Umbilical cord (tissue), 1 donor: ENCODE measurements at regions not wholly inside any gene's neighbourhood (a gene's known extent, or its start where the extent isn't known, plus 50 kb on each side); places are given as distances from the start of the nearest gene placed in this dataset.

Experiments
- DNase-seq: peaks from one replicate; pipeline ENCODE4 v3.0.0-alpha.2; 2015; ENCODE audit warnings: low spot score

DNA sequence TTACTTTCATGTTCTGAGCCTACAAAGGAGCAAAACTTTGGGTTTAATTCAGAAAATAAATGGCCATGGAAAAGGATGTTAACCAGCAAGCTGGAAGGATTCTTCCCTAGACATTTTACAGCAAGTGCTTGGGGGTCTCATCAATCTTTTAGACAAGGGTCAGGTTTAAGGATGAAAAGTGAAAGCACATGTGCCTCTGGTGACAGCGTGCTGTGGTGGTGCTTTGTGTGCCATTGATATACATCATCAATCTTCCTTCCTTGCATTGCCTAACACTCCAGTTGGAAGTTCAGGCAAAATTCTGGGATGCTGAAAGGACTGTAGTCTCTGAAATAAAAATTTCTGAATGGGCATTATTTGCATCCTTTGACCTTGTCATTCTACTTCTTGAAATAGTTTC lies 171.2 kb downstream of the KCNE4 start:
- no peak for DNase-seq

- DNase-seq, result no peak
These were observed 173.3 kb downstream of the KCNE4 start for GRCh38 chr2:223225266-223225665.

DNA sequence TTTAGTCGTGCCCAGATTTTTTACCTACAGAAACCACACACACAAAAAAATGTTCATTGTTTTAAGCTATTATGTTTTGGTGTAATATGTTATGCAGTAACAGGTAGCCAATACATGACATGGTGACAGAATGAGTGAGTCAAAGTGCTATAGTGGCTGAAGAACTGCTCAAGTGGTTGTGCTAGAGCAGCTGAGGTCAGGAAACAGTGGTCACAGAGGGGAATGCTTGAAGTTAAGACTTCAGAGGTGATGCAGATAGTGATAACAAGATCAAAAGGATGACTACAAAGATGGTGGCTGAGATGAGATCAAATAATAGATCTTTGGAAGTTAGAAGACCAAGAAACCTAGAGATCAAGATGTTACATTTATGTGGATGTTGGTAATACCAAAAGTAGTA lies 174.3 kb downstream of the KCNE4 start:
- DNase-seq, result no peak

GRCh38 chr2:223227338-223227737 lies 175.3 kb downstream of the KCNE4 start:
- peak; percentile 50 for DNase-seq

- no peak for DNase-seq
These were observed 176.9 kb downstream of the KCNE4 start for GRCh38 chr2:223228871-223229270.

DNA sequence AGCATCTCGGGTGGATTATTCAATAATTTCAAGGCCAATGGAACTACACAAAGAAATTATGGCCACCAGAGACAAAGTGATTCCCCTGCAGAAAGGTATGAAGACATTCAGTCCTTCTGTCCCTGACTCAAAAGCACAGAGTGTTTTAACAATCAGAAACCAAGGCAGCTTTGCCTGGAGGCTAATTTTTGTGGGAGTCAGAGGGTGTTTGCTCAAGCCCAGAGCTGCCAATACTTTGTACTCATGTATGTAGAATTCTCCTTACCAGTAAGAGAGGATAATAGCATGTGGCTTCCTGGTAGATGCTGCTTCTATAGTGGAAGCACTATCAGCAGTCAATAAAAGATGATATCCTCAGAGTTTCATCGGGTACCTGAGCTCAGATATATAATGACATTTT lies 178.4 kb downstream of the KCNE4 start:
- DNase-seq, result peak; percentile 31

- peak; percentile 91 for DNase-seq
These were observed 180.3 kb downstream of the KCNE4 start for GRCh38 chr2:223232285-223232684.

DNA sequence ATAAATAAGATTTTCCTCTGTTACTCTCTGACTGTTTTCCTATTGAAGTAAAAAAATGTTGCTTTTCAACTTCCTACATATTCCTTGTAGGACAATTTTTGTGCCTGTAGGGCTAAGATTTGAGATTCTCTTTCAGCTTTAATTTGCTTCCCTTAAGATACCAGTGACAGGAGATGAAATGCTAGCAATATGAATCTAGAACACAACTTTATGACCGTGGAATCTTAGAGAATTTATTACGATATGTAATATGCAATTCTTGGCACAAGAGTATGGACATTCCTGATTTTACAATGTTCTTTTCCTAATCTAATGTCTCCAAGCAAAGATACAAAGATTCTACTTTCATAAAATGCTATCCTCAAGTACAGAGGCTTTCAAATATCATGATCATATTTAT lies 180.9 kb downstream of the KCNE4 start:
- peak; percentile 93 for DNase-seq

DNA sequence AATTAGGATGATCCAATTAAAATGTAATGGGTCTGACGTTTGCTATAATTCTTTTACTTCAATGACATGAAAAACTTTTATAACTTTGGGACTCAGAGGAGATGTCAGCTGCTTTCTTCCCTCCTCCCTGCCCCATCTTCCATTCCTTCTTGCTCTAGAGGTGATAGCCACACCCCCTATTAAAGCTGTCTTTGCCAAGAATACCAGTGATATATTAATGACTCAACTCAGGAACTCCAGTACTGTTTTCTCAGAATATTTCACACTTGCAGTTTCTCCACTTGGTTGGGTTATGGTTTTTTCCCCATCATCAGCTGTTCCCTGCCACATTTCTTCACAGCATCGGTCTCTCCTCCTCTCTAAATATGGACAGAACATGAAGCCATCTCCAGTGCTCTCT lies 184.0 kb downstream of the KCNE4 start:
- DNase-seq, result no peak

DNA sequence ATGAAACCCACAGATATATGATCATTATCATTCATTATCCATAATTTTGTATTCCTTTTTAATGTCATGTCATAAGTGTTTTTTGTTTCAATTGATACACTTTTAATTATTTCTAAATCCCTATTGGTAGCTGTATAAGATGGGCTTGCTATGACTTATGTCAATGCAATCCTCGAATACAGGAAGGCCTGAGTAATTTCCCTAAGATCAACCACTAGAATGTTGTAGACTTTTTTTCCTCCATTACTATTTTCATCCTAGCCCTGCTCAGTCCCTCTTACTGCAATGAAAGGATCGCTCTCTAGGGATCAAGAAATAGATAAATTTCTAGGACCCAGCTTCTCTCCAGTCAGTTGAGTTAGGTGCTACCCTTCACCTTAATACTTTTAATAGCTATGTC lies 186.3 kb downstream of the KCNE4 start:
- DNase-seq, result no peak

DNA sequence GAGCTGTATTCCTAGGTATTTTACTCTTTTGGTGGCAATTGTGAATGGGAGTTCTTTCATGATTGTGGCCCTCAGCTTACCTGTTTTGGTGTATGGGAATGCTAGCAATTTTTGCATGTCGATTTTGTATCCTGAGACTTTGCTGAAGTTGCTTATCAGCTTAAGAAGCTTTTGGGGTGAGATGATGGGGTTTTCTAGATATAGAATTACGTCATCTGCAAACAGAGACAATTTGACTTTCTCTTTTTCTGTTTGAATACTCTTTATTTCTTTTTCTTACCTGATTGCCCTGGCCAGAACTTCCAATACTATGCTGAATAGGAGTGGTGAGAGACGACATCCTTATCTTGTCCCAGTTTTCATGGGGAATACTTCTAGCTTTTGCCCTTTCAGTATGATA lies 191.2 kb downstream of the KCNE4 start:
- DNase-seq, result no peak

GRCh38 chr2:223247136-223247535 lies 195.1 kb downstream of the KCNE4 start:
- DNase-seq, result no peak

DNA sequence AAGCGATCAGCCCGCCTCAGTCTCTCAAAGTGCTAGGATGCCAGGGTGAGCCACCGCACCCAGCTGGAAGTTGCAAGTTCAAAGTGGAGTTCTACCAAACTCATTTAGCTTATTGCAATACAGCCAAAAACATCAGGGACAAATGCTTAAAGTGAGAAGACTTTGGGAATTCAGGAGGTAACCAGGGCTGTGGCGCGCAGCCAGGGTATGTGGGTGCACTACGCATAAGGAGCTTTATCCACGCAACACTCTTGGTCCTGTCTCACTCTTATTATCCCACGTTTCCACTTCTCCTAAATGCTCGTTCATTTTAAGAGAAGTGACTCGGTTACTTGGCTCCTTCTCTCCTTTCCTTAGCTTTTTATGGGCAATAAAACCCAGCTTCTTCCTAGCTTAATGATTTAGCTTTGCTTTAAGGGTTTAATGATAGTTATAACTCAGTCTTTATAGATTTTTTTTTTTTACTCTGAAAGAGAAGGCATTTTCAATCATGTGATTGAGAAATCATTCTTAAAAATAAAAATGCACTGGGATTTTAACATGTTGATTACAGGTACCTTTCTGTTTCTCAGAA lies 199.8 kb downstream of the KCNE4 start:
- peak; percentile 44 for DNase-seq

DNA sequence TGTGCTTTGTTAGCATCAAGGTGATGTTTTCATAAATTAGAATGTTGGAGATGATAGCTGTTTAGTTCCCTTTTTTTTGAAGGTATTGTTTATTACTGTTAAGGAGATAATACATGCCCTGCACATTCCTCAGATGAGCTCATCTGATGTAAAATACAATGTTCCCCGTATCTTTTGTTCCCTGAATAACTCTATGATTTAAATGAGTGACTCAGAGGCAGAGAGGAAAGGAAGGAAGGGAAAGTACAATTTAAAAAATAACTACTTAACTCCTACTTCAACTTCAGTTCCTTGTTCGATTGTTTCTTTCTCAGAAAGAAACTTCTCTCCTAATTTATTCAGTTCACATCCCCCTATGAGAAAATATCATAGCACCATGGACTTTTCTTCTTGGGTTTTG lies 208.7 kb downstream of the KCNE4 start:
- DNase-seq, result peak; percentile 35

- DNase-seq, result peak; percentile 85
These were observed 211.0 kb downstream of the KCNE4 start for GRCh38 chr2:223262946-223263345.

DNA sequence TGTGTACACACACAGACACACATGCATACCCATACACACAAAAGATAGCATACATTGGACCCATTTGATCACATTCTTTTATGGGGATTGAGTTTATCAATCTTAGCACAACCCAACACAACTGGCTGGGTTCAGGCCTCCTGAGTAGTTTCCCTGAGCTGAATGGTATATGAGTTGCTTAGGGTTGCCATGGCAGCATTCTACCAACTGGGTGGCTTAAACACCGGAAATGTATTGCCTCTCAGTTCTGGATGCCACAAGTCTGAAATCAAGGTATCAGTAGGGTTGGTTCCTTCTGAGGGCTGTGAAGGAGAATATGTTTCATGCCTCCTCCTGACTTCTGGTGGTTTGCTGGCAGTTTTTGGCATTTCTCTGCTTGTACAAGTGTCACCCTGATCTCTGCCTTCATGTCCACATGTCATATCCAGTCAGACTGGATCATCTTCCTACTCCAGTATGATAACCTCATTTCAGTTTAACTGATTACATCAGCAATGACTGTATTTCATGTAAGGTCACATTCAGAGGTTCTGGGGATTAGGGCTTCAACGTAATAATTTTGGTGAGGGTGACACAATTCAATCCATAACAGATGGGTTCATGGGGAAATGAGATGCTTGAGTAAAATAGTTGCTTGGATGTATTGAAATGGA lies 212.7 kb downstream of the KCNE4 start:
- no peak for DNase-seq

DNA sequence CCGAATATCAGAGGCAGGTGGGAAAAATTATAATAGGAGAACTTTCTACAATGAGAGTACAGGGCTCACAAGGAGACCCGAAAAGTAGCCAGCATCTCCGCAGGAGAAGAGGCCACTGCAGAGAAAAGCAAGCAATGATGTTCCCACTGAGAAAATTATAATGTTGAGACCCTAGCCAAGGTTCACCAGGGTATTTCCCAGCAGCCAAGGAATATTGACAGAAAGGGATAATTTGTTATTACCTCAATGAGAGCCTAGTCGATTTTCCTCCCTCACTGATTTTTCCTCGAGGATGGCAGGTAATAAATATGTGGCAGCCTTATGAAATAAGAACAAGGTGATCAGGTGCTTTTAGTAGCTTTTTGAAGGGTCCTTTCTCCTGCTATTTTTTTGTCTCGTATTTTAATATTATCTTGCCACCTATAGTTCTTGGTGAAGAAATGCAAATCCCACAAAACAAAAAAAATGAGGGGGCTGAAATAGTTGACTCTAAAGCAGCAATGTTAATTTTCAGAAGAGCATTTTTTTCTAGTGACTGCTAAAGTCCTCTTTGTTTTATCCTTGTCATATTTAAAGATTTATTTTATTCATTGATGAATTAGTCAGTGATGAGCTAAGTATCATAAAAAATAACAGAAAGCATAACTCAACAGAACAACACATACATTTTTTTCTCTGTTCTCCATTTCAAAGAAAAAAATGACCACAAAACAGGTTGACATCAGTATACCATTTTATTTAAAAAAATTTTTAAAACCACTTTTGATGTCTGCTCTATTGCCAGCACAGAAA lies 215.4 kb downstream of the KCNE4 start:
- no peak for DNase-seq

DNA sequence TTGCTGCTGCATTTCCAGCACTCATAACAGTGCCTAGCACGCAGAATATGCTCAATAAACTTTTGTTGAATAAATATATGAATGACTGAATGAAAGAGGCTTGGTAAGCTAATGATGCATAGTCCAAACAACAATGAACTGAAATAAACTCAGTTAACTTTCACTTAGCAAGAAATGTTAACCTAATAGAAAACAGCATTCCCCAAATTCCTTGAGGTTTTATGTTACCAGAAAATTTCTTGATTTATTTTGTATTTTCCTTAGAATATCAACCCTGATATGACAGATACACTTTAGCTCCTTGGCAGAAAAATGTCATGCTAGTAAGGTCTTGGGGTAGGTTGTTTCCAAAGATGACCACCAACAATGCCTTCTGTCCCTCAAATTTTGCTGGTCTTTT lies 217.4 kb downstream of the KCNE4 start:
- no peak for DNase-seq

DNA sequence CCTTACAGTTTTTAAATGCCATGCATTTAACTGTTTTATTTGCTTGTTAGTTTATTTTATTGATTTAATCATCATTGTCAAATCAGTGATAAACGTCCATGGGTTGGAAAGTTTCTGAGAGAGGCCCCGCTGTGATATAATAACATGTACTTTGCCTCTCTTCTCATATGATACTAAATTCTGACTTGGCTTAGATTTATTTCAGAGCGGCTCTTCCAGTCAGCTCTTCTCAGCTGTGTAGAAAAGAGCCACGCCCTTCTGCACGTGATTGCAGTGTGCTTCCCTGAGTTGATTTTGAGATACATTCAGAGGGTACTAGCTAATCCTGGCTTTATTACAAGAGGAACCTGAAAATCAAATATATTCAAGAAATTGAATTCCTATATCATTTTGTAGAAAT lies 218.6 kb downstream of the KCNE4 start:
- peak; percentile 61 for DNase-seq

GRCh38 chr2:223273995-223274394 lies 222.0 kb downstream of the KCNE4 start:
- DNase-seq, result no peak

GRCh38 chr2:223282221-223282620 lies 230.2 kb downstream of the KCNE4 start:
- DNase-seq, result no peak

DNA sequence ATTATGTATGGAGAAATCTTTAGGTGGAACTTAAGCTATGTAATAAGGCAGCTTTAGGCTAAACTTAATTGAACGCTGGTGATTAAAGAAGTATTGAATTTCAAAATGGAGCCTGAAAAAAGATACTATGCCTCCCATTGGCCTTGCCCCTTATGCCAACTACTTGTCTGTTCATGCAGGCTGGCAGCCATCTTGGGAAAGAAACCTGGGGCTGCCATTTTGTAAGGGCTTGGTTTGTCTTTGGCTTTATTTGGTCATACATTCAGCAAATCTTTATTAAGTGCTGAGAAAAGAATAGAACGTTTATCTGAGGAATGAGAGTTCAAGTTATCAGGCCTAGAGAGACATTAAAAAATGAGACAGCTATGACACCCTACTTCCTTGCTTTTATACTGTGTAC lies 231.3 kb downstream of the KCNE4 start:
- no peak for DNase-seq

- DNase-seq, result no peak
These were observed 231.8 kb downstream of the KCNE4 start for GRCh38 chr2:223283771-223284170.
